H9 (cell line): ENCODE measurements at regions not wholly inside any gene's neighbourhood (a gene's known extent, or its start where the extent isn't known, plus 50 kb on each side); places are given as distances from the start of the nearest gene placed in this dataset.

ENCODE experiments used
- DNase-seq: peaks from one replicate; pipeline ENCODE4 v3.0.0-alpha.2; 2017
- H2AFZ ChIP-seq: one replicate; pipeline ENCODE4 v1.6.1; 2013; ENCODE audit warnings: mild to moderate bottlenecking, low read length, control low read depth, moderate library complexity
- H2AK5ac ChIP-seq: 2 replicates; pipeline ENCODE4 v1.6.1; 2013; ENCODE audit warnings: low read length, control low read depth, mixed read lengths; ENCODE audit not compliant: insufficient read length
- H2BK120ac ChIP-seq: one replicate; pipeline ENCODE4 v1.6.1; 2013; ENCODE audit warnings: low read depth, mild to moderate bottlenecking, low read length, control low read depth, inconsistent platforms; ENCODE audit not compliant: poor library complexity, severe bottlenecking
- H2BK12ac ChIP-seq: 2 replicates; pipeline ENCODE4 v1.6.1; 2013; ENCODE audit warnings: low read length, control low read depth, mixed read lengths, low read depth; ENCODE audit not compliant: insufficient read length
- H2BK15ac ChIP-seq: 2 replicates; pipeline ENCODE4 v1.6.1; 2013; ENCODE audit warnings: low read depth, low read length, control low read depth
- H2BK20ac ChIP-seq: one replicate; pipeline ENCODE4 v1.6.1; 2013; ENCODE audit warnings: low read depth, mild to moderate bottlenecking, low read length, control low read depth, inconsistent platforms; ENCODE audit not compliant: poor library complexity, severe bottlenecking
- H2BK5ac ChIP-seq: 2 replicates; pipeline ENCODE4 v1.6.1; 2013; ENCODE audit warnings: low read length, control low read depth, mixed read lengths; ENCODE audit not compliant: insufficient read length
- H3K14ac ChIP-seq: 2 replicates; pipeline ENCODE4 v1.6.1; 2013; ENCODE audit warnings: low read length, control low read depth; ENCODE audit not compliant: insufficient read depth
- H3K18ac ChIP-seq: 2 replicates; pipeline ENCODE4 v1.6.1; 2013; ENCODE audit warnings: low read depth, mild to moderate bottlenecking, mixed read lengths, low read length, control low read depth; ENCODE audit not compliant: insufficient read length
- H3K23ac ChIP-seq: 2 replicates; pipeline ENCODE4 v1.6.1; 2013; ENCODE audit warnings: low read length, control low read depth, mixed read lengths, low read depth; ENCODE audit not compliant: insufficient read length
- H3K23me2 ChIP-seq: 2 replicates; pipeline ENCODE4 v1.6.1; 2013; ENCODE audit warnings: low read depth, mild to moderate bottlenecking, mixed read lengths, low read length, control low read depth; ENCODE audit not compliant: insufficient read length, poor library complexity, severe bottlenecking
- H3K27ac ChIP-seq: 2 replicates; pipeline ENCODE4 v1.5.1; 2013; ENCODE audit warnings: low read length, control low read depth, mixed read lengths, low read depth; ENCODE audit not compliant: insufficient read length
- H3K27me3 ChIP-seq: 2 replicates; pipeline ENCODE4 v1.6.1; 2013; ENCODE audit warnings: low read length, control low read depth, inconsistent platforms; ENCODE audit not compliant: insufficient read depth
- H3K4ac ChIP-seq: 2 replicates; pipeline ENCODE4 v1.6.1; 2013; ENCODE audit warnings: low read depth, mild to moderate bottlenecking, control low read depth, inconsistent platforms, low read length, moderate library complexity
- H3K4me1 ChIP-seq: 2 replicates; pipeline ENCODE4 v1.6.1; 2013; ENCODE audit warnings: low read length, control low read depth, inconsistent platforms; ENCODE audit not compliant: insufficient read depth
- H3K4me2 ChIP-seq: 2 replicates; pipeline ENCODE4 v1.6.1; 2013; ENCODE audit warnings: low read length, control low read depth, mixed read lengths; ENCODE audit not compliant: insufficient read length, insufficient read depth
- H3K56ac ChIP-seq: 2 replicates; pipeline ENCODE4 v1.6.1; 2013; ENCODE audit warnings: low read depth, mild to moderate bottlenecking, mixed read lengths, low read length, control low read depth; ENCODE audit not compliant: insufficient read length
- H3K79me1 ChIP-seq: 2 replicates; pipeline ENCODE4 v1.6.1; 2013; ENCODE audit warnings: low read depth, mild to moderate bottlenecking, moderate library complexity, low read length, control low read depth, inconsistent platforms; ENCODE audit not compliant: insufficient read depth, poor library complexity, severe bottlenecking
- H3K79me2 ChIP-seq: 2 replicates; pipeline ENCODE4 v1.6.1; 2013; ENCODE audit warnings: low read length, control low read depth, inconsistent platforms; ENCODE audit not compliant: insufficient read depth
- H3K9ac ChIP-seq: 2 replicates; pipeline ENCODE4 v1.6.1; 2013; ENCODE audit warnings: low read length, control low read depth, mixed read lengths; ENCODE audit not compliant: insufficient read length; ENCODE audit errors: extremely low read depth
- H3K9me3 ChIP-seq: one replicate; pipeline ENCODE4 v1.6.1; 2013; ENCODE audit warnings: low read depth, low read length, inconsistent platforms; ENCODE audit not compliant: control insufficient read depth
- H3T11ph ChIP-seq: one replicate; pipeline ENCODE4 v1.6.1; 2013; ENCODE audit warnings: mild to moderate bottlenecking, low read length, control low read depth, inconsistent platforms
- H4K20me1 ChIP-seq: one replicate; pipeline ENCODE4 v1.6.1; 2013; ENCODE audit not compliant: control insufficient read depth, insufficient read length, insufficient read depth
- H4K5ac ChIP-seq: 2 replicates; pipeline ENCODE4 v1.6.1; 2013; ENCODE audit warnings: low read depth, mild to moderate bottlenecking, mixed read lengths, low read length, control low read depth; ENCODE audit not compliant: insufficient read length
- H4K8ac ChIP-seq: replicated peaks from 2 replicates; pipeline ENCODE4 v1.6.1; 2013; ENCODE audit warnings: low read length, control low read depth, mixed read lengths, low read depth; ENCODE audit not compliant: insufficient read length
- H4K91ac ChIP-seq: 2 replicates; pipeline ENCODE4 v1.6.1; 2013; ENCODE audit warnings: low read depth, mild to moderate bottlenecking, moderate library complexity, mixed read lengths, low read length, control low read depth; ENCODE audit not compliant: insufficient read length
- H3K27ac Mint-ChIP-seq, 3 experiments: 2 replicates in 2 of 3; 3 replicates in 1 of 3; pipeline ENCODE4 v1.8.0; 2020 to 2021; ENCODE audit warnings: mixed read lengths in 3 of 3, mild to moderate bottlenecking in 1 of 3, moderate library complexity in 1 of 3
- H3K27me3 Mint-ChIP-seq: 2 replicates; pipeline ENCODE4 v1.8.0; 2021; ENCODE audit warnings: low read depth, mild to moderate bottlenecking, moderate library complexity, mixed read lengths
- H3K36me3 Mint-ChIP-seq, 3 experiments: 2 replicates in 2 of 3; 3 replicates in 1 of 3; pipeline ENCODE4 v1.8.0; 2020 to 2021; ENCODE audit warnings: low read depth in 3 of 3, mixed read lengths in 3 of 3; ENCODE audit not compliant: insufficient read depth in 1 of 3
- H3K4me1 Mint-ChIP-seq, 2 experiments: 2 replicates each; pipeline ENCODE4 v1.8.0; 2020; ENCODE audit warnings: mixed read lengths in 2 of 2
- H3K4me3 Mint-ChIP-seq, 2 experiments: 2 replicates in 1 of 2; 3 replicates in 1 of 2; pipeline ENCODE4 v1.8.0; 2020 to 2021; ENCODE audit warnings: mild to moderate bottlenecking in 2 of 2, mixed read lengths in 2 of 2, moderate library complexity in 1 of 2
- H3K9me3 Mint-ChIP-seq, 2 experiments: 2 replicates in 1 of 2; 3 replicates in 1 of 2; pipeline ENCODE4 v1.8.0; 2020; ENCODE audit warnings: mild to moderate bottlenecking in 2 of 2, mixed read lengths in 2 of 2, moderate library complexity in 1 of 2
- CTCF ChIP-seq: fragments of 200-600 bp; sonication (generic); conservative IDR thresholded peaks from 3 replicates; pipeline ENCODE4 v1.8.0; 2021; ENCODE audit warnings: antibody characterized with exemption, mild to moderate bottlenecking

DNA sequence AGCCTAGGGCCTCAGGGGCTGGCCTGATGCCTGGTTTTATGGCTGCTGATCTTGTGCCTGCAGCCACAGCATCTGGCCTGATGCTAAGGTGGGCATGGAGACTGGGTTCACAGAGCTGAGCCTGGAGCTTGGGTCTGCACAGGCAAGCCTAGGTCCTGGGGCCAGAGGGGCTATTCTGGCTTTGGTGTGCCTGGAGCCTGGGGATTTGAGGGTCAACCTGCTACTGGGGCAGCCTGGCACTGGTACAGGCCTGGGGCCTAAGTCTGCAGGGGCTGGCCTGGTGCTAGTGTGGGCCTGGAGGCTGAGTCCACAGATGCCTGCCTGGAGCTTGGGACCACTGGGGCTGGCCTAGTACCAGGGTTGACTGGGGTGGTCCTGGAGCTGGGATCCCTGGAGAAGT is 481.8 kb upstream of the GHITM start:
- H2AK5ac ChIP-seq = no peak overlapping the region
- H3K27me3 ChIP-seq = no peaks in the 10 kb centered on the region
- Mint-ChIP-seq H3K27ac (no peak overlapping the region), H3K27me3 (no peaks in the 10 kb centered on the region), H3K4me1 (no peaks in the 10 kb centered on the region; a peak in 1 of 4 replicates), H3K4me3 (no peak overlapping the region), H3K9me3 (peaks cover 0 to 3% of the 10 kb centered on the region in 2 experiments; a peak in 1 of 5 replicates), H3K36me3 (no peaks in the 10 kb centered on the region)
- H3K9ac ChIP-seq = no peak overlapping the region
- H3K14ac ChIP-seq = no peak overlapping the region; the same call in 1 of the 2 replicates
- H3K56ac ChIP-seq = no peak overlapping the region
- H3T11ph ChIP-seq = no peak overlapping the region
- DNase-seq = no peak
- H2BK20ac ChIP-seq = no peak overlapping the region
- H3K27ac ChIP-seq = no peak overlapping the region
- no peak overlapping the region for H4K91ac ChIP-seq
- H3K79me1 ChIP-seq = no peaks in the 10 kb centered on the region
- no peaks in the 10 kb centered on the region for H3K23me2 ChIP-seq
- H3K4me1 ChIP-seq = no peaks in the 10 kb centered on the region
- H3K4ac ChIP-seq = no peak overlapping the region
- H4K5ac ChIP-seq = no peak overlapping the region
- no peak overlapping the region for H3K18ac ChIP-seq
- no peaks in the 10 kb centered on the region for H3K9me3 ChIP-seq
- no peaks in the 10 kb centered on the region for H4K20me1 ChIP-seq
- TF ChIP-seq CTCF = no peak
- H2BK15ac ChIP-seq = no peak overlapping the region
- H2BK12ac ChIP-seq = no peak overlapping the region
- H3K79me2 ChIP-seq = no peaks in the 10 kb centered on the region
- H3K4me2 ChIP-seq = no peak overlapping the region
- no peak overlapping the region for H3K23ac ChIP-seq
- H4K8ac ChIP-seq = no peak overlapping the region
- H2BK5ac ChIP-seq = no peak overlapping the region
- no peak overlapping the region for H2BK120ac ChIP-seq
- no peak overlapping the region for H2AFZ ChIP-seq
